ENCODE measurements at regions not wholly inside any gene's neighbourhood (a gene's known extent, or its start where the extent isn't known, plus 50 kb on each side); places are given as distances from the start of the nearest gene placed in this dataset.

DNA sequence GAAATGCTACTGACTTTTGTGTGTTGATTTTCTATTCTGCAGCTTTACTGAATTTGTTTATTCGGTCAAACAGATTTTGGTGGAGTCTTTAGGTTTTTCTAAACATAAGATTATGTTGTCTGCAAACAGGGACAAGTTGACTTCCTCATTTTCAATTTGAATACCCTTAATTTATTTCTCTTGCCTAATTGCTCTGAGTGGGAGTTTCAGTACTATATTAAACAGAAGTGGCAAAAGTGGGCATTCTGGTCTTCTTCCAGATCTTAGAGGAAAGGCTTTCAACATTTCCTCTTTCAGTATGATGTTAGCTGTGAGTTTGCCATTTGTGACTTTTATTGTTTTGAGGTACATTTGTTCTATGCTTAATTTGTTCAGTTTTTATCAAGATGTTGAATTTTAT is 268.5 kb downstream of the WNT5A start:
- DNase-seq = peak; percentile 19

DNA sequence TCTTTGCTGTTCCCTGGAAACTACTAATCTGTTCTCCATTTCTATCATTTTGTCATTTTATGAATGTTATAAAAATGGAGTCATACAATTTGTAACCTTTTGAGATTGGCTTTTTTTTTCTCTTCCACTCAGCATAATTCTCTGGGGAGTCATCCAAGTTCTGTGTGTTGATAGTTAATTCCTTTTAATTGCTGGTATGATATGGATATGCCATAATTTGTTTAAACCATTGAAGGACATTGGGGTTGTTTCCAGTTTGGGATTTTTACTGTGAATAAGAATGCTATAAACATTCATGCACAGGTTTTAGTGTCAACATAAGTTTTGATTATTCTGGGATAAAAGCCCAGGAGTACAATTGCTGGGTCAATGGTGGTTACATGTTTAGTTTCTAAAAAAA is 279.4 kb downstream of the WNT5A start:
- DNase-seq = no peak

DNA sequence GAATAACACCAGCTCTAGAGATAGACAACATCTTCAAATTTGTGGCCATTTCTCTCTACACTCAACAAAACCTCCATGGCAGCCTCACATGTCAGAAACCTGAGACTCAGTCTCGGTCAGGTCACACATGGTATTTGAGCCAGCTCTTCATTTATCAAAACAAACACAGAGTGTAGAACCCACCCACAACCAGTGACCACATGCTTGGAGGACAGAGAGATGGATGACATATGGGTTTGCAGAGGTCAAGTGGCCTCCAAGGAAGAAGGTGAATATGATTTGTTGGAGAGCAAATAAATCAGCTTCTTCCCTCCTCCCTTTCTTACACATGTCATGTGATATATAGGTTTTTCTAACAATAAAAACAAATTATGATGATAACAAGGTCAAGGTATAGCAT is 278.1 kb upstream of the LRTM1 start:
- DNase-seq = no peak

DNA sequence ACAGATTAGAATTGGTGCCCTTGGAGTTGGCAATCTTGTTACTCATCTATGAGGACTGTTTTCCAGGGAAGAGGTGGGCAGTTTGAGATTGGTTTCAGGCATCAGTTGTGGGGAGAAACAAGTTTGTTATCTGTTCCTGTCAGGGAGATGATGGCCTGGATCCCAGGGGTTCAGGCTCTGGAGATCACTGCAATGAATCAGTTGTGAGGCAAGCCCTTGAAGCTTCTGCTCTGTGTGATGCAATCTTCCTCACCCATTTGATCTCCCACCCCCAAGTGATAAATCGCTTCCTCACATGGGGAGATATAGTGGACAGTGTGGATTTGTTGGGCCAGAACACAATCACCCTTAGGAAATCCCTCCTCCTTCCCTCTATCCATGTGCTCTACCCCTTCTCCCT is 276.6 kb upstream of the LRTM1 start:
- no peak for DNase-seq

DNA sequence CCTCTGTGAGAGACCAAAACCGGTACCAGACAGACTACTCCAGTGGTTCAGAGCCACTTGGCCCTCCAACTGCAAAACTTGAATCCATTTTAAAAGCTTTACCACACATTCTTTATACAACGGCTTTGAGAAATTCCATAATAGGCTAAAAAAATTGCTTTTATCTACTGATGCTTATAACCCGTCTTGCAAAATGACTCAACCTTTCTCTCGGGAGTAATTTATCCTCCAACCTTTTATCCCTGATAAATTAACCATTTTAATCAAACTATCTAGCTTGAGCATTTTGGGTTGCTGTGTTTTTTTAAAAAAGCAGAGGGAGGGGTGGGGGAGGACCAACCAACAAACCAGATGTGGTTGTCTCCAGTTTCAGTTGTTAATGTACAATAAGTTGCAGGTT is 275.7 kb upstream of the LRTM1 start:
- DNase-seq = no peak

DNA sequence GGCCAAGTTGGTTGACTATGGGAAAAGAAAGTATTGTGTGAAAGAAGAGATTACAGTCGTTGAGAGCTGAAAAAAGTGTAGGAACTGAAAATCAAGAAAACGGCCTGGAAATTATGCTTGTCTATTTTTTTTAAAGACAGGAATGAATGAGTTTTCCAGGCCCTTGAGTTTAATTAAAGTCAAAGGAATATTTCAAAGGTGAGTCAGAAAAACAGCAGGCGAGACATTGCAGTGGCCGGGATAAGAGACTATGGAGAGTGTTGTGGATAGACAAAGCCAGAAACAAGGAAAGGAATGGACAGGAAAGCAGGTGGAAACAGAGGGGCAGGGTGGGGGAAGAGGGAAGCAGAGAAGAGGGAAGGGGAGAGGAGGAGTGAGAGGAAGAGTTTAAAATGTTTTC is 275.1 kb upstream of the LRTM1 start:
- DNase-seq = no peak

DNA sequence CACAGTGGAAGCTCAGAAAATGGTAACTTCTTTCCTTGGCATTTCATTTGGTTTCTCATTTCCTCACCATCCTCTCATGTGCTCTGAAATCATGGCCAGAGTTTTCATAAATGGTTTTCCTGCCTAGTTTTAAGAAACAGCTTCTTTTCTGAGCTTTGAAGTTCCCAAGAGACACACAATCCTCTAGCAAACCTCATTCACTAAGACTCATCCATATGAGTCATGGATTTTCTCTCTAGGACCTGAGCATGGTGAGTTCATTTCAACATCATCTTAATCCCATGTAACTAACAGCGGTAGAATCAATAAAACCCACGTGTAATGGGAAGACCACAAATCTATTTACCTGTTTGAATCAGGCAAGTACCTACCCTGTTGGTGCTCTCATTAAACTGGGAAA is 274.5 kb upstream of the LRTM1 start:
- DNase-seq = no peak

DNA sequence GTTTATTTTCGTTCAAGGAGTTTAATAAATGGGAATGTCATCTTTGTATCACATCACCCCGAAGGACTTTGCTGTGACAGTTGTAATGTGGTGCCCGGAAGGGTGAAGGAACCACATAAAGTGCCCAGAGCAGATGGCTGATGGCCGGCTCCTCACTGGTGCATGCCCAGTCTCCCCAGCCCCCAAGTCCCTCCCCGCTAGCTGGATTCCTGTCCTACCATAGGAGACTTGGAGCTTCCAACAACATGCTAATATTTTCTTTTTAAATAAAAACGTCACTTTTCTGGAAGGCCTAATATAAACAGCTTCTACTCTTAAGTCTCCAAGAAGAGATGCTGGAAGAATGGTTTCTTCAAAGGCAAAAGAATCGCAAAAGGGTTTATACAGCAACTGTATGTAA is 273.9 kb upstream of the LRTM1 start:
- DNase-seq = no peak

DNA sequence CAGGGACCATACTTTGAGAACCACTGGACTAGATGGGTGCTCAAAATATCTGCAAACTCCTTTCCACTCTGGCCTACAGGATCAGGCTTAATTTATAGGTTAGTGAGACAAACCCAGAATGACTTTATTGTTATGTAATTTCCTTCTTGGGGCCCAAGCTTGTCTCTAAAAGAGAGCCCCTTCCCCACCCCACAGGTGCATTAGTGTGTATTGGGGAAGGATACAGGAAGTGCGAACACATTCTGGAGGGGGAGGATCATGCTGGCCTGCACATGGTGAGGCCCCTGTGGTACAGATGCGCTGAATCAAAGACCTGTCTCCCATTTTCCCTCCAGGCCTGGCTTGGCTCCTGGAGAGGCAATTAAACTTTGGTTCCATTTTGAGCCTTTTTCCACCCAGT is 273.0 kb upstream of the LRTM1 start:
- no peak for DNase-seq

DNA sequence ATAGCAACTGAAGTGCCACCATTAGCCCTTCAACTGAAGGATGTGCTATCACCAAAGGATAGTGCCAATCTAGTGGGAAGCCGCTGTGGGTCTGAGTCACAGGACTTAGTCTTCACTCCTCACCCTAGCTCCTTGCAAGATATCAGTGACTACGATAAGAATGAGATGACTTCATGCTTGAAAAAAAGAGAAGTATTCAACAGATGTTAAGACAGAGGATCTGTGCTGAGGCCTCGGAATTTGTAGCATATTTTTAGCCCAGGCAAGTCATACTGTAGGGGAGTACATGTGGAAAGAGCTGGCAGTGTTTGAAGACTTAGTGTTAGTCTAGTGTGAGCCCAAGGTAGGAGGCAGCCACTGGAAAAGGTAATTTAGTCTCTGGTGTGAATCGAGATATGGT is 270.7 kb upstream of the LRTM1 start:
- no peak for DNase-seq

DNA sequence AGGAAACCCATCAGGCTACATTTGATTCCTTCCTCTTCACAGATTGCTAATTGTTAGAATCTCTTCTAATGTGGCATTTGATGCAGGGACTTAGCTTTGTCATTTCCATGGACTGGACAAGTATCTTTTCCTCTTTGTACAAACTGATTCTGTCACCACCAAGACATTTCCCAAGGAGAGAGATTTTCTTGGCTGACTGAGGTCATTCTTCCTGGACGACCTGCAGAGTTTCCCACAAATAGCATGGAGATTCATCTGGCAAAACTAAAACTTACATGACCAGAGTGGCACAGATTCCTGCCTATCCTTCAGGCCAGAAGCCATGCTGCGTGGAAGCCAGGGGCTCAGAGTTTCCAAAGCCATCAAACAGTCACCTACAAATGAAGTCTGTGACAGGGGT is 269.2 kb upstream of the LRTM1 start:
- DNase-seq = no peak

DNA sequence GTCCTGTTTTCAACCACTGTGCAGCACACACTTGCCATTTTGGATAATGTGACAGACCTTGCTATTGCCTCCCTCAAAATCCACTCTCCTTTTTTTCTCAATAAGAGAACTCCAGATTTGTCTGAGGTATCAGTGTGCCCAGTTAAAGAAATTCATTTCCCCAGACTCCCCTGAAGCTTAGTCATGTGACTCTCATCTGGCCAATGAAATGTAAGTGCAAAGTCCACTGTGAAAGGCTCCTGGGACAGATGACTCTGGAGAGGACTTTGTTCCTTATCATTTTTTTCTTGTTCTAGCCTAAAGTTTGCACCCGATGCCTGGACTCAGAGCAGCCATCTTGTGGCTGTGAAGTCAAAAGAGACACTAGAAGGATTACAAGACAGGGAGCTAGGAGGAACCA is 268.6 kb upstream of the LRTM1 start:
- no peak for DNase-seq

DNA sequence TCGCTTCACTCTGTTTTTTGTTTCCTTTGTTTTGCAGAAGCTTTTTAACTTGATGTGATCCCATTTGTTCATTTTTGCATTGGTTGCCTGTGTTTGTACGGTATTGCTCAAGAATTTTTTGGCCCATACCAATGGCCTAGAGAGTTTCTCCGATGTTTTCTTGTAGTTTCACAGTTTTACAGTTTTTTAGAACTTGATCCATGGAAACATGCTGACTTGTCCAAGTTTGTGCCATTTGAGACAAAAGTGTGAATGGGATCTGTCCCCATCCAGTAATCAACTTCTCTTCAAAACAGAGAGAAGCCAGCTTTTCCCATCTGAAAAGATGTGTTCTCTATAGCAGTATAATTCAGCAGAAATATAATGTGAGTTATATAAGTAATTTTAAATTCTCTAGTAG is 266.5 kb upstream of the LRTM1 start:
- DNase-seq = no peak

DNA sequence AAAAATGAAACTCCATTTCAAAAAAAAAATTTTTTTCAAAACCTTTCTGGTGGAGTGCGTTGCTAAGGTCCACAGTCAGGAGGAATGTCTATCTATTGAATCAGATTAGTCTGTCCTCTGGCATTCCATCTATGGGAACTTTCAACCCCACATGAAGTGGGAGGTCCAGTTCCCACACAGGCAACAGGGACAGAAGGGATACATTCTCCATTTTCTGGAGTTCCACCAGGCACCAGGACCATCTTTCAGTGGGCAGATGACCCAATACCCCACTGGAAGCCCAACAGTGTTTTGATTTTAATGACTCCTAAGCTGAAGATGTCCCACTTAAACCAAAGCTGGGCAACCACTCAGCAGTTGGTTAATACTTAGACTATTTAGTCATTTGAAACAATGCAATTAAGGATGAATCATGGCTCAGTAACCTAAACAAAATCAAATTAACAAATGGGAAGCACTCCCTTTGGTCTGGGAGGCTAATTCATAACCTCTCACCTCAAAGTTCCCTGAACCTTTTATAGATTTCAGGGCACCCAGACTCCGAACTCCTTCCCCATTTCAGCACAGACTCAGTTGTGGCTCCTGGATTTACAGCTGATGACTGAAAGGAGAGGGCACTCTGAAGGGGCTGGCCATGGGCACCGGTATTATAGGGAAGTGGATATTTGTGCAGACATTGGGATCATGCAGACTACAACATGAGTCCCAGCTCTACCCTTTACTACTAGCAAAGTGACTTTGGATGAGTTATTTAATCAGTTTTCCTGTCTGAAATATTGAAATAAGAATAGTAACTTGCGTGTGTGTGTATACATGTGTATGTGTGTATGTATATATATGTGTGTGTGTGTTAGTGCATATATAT is 264.3 kb upstream of the LRTM1 start:
- DNase-seq = no peak

DNA sequence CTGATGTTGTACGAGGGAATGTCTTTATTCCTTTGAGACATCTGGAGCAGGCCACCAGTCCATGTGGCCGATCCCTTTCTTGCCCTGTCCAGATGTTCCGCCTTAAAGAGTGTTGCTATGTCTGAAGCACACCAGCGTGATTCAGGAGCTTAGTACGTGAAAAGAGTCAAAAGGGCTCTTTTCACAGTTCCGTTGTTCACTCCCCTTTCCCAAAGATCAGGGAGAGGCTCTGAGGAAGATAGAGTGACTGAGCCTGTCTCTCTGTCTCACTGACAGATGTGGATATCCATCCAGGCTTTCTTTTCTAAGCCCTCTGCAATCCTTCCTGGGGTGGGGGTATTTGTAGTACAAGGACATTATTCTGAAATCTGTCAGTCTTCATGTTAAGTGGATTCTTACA is 262.5 kb upstream of the LRTM1 start:
- no peak for DNase-seq

DNA sequence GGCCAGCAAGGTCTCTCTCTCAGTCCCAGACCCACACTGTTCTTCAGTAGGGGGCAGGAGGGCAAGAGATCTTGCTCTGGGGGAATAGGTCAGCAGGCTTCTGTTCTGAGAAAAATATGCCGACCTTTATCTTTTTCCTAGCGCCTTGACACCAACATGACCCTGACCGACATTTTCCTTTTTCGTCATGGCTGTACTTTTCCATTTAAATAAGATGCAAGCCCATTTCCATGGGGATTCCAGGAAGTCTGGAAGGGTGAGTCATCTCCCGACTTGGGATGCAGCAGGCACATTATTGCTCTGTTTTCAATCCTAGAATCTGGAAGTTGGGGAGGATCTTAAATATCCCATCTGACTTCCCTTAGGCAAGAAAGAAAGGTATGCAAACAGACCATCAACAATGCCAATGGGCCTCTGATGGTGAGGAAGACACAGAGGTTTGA is 261.5 kb upstream of the LRTM1 start:
- no peak for DNase-seq

DNA sequence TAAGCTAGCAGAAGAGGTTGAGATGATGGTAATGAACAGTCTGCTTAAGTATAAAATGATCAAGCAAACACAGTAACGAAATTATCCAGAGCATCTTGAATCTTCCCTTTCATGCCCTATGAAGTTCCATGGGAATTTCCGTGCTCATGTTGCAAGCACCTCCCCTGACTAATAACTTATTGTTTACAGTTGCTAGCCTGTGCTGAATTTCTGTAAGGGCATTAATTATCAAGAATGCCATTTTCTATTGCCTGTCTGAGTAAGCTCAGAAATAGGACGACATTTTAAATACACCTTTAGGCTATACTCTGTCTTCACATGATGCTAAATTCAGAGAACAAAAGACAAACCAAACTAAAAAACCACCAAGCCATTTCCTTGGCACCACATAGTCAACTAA is 257.5 kb upstream of the LRTM1 start:
- no peak for DNase-seq

DNA sequence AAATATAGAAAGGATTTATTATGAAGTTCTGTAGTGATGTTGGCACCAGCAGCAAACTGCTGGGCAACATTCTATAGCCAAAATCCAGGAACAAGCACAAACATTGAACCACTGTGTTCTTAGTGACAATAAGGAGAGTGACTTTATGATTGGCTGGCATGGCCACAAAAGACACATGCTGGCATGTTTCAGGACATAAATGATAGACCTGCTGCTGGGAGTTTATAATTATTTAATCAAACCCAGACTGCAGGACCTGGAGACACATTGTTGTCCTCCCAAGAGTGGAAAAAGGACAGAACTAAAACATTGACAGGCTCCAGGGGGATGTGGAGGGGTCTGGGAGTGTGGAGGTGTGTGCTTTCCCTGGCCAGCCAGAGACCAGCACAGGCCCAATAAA is 255.3 kb upstream of the LRTM1 start:
- DNase-seq = no peak

DNA sequence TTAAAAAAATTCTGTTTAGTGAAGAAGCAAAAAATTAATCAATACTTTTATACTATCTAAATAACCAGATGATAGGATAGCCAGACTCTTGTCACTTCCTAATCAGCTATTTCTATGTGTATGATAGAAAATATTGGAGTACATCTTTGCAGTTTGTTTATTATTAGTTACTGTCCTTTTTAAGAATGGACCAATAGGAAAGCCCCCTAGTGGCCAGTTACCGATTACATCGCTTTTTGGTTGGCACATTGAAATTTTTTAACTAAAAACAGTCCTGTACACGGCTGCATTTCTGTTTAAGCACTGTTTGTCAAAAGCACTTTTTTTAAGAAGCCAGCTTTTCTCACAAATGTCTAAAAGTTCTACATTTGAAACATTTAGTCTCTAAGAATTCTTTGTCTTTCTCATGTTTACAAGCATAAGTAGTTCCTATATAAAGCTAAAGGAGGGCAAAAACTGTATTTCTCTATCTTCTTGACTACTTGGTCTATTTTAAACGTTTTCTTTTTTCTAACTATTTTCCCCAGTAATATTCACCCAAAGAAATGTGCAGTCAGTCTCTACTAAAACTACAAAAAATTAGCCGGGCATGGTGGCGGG is 253.2 kb upstream of the LRTM1 start:
- DNase-seq = peak; percentile 63

DNA sequence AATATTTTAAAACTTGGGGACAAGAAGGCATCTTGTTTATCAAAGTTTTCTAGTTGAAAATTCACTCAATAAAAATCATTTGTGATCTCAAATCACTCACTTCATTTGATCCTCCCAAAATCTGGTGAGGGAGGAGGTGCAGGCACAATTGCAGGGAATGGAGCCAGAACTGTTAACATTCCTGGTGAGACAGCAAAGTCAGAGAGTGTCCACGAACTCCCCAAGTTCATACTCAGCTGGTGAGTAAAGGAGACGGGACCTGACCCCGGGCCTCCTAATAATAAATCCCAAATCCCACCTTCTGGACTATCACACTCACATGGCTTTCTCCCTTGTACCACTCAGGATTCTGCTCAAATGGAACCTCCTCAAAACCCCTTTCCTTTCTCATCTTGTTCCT is 252.3 kb upstream of the LRTM1 start:
- DNase-seq = no peak

DNA sequence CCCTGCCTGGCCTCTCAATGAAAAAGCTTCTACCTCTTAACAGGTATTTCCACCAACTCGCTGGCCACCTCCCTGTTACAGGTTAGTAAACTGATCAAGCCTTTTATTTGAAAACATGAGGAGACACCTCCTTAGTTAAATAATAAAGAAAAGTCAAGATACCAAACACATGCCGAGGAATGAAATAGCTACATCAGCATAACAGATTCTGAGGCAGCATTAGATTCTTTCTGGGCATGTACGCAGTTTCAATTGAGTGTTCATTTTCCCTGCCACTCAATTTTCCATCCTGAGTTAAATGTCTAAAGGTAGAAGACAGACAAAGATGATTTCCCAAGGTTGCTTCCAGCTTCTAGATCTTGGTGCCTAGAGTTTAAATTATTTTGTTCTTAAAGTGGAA is 250.5 kb upstream of the LRTM1 start:
- no peak for DNase-seq

DNA sequence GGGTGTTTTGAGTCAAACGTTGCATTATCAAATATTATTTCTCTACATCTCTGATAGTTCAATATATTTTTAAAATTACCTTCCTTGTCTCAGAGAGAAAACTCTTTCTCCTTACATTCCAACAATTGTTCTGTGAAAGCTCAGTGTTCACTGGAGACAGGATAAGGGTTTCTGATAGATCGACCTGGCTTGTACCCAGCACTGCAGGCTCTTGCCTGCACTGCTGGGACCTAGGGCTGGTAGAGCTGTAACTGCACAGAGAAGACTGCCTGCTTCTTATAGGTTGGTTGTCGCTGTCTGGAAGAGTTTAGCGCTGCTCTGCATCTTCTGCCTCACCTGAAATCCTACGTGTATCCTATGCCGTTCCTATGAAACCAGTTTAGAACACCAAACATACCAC is 249.9 kb upstream of the LRTM1 start:
- no peak for DNase-seq

DNA sequence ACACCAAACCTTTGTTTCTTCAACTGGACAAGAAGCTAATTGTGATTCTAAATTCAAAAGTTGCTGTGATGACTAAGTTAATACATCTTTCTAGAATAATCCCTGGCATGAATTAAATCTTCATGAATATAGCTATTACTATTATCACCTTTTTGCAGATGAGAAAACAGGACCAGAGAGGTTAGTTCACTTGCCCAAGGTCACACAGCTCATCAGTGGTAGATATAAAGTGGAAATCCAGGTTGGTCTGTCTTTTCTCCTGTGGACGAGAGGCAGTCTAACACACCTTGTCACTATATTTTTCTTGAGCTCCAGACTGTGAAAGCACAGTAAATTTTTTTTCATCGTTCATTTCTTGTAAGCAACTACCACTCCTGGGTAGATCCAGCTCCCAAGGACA is 247.6 kb upstream of the LRTM1 start:
- DNase-seq = no peak

DNA sequence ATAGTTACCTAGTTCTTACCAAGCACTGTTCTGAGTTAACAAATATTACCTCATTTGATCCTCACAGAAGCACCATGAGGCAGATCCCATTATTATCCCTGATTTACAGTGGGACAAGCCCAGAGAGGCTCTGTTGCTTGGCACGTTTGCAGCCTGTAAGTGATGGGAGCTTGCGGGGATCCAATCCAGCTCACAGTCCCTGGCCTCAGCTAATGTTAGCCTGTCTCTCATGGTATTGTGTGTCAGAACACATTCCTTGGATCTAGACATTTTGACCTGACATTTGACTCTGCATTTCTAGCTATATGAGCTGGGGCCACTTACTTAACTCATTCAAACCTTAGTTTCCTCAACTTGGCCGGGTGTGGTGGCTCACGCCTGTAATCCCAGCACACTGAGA is 246.9 kb upstream of the LRTM1 start:
- no peak for DNase-seq

DNA sequence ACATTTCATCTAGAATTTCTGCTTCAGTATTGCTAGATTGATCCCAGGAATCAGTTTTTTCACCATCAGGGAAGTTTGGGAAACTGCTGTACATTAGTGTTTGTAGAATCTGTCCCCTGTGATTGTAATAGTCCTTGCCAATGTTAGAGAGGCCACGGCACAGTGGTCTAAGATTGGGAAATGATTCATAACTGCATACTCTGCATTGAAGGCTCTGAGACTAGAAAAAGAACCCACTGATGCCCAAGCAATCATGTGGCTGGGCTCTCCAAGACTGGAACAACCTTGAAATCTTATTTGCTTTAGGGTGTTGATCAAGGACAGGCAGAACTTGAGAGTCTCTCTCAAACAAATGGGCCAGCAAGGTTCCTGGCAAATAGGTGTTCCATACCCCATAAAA is 245.6 kb upstream of the LRTM1 start:
- DNase-seq = no peak

Data from suppressor macrophage treated with lipopolysaccharide for 4 hours (primary cell).